GM19372 (cell line): ENCODE measurements at regions not wholly inside any gene's neighbourhood (a gene's known extent, or its start where the extent isn't known, plus 50 kb on each side); places are given as distances from the start of the nearest gene placed in this dataset.
"Not testable (repeated sequence)": the region's sequence is repeated elsewhere in the genome, so short reads cannot be mapped to it uniquely, and the experiment has no call there.

ENCODE experiments used
- ATAC-seq: cut with Tn5 transposase; IDR thresholded peaks from one replicate; pipeline ENCODE4 v1.9.1; 2021; ENCODE audit warnings: mild to moderate bottlenecking, low read depth, moderate library complexity; ENCODE audit not compliant: unreplicated experiment

GRCh38 chr13:22757530-22758120, 423.2 kb upstream of the SGCG start:
- no peak for ATAC-seq

DNA sequence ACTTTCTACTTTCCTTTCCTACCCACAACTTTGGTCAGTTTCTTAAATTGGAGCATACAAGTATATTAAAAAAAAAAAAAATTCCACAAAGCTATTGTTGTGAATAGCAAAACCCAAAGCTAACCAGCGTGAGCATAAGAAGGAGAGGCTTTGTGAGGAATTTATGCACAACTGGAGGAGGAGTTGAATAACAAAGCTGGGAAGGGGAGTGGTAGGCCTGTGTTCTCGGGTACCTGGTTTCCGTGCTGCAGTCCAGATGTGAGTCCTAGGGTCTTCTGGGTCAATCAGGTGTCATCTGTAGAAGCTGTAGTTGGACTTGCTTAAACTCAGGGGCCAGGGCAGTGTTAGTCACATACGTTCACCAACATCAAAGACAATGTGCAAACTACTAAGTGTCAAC, 422.5 kb upstream of the SGCG start:
- no peak for ATAC-seq

- ATAC-seq, result no peak
Measured at GRCh38 chr13:22761709-22762108, 419.1 kb upstream of the SGCG start.

GRCh38 chr13:22765547-22765946, 415.2 kb upstream of the SGCG start:
- no peak for ATAC-seq

DNA sequence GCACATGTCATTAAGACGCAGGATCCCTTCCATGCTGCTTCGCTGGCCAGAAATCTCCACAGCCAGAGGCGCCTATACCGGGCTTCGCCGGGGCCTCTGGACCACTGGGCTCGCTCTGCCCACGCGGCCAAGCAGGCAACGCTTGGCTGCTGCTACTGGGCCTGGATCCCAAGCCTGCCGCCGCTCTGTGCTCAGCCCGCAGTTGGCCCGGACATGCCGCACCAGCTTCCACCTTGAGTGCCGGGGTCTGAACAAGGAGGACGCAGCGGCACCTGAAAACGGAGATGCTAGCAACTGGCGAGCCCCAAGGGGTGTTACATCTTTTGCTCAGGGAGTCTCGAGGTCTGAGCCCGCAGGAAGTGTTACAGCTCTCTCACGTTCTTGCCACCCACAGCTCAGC, 409.9 kb upstream of the SGCG start:
- ATAC-seq, result no peak

DNA sequence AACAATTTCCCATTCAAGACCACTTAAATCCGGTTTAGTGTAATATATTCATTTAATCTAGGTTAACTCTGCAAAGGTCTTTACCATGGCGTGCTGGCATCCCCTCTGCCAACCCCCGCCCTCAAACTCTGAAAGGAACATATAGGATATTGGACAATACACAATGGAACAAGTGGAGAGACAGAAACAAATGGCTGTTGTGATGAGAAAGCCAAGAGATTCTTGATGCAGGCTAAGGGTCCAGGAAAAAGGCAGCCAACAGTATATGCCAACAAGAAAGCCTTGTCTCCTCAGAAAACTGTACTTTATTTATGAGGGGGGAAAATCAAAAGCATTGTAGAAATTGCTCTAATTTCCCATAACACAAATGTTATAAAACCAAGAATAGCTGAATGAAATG, 407.3 kb upstream of the SGCG start:
- no peak for ATAC-seq

DNA sequence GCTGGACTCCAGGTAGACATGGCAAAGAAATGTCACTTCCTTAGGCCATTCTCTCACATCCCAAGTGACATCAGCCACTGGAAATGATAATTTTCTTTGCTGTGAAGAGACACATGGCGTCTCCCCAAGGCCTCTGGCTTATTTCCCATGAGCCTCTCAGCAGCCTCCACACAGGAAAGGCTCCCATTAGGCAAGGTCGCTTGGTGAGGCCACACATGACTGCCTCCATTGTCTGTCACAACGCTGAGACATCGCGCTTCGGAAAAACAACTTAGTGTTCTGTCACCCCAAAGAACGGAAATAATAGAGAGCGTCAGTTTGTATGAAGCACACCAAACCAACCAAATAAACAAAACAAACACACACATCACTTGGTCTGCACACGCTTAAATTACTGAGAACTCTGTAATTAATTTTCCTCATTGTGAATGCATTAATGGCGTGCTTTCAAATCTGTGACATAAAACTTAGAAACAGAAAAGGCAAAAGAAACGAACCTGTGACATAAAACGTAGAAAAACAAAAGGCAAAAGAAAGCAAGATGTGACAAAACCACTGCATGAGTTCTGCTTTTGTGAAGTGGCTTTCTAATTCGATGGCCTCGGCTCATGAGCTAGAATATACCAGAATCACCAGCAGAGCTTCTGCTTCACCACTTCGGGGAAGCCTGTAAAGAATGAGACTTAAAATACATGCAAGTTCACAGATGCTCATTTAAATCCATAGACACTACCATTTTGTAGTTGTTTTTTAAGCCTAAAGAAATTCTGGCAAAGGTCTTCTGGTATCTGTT, 404.2 kb upstream of the SGCG start:
- no peak for ATAC-seq

GRCh38 chr13:22777207-22777606, 403.6 kb upstream of the SGCG start:
- ATAC-seq, result no peak

- ATAC-seq, result no peak
Measured at GRCh38 chr13:22789027-22789593, 391.7 kb upstream of the SGCG start.

DNA sequence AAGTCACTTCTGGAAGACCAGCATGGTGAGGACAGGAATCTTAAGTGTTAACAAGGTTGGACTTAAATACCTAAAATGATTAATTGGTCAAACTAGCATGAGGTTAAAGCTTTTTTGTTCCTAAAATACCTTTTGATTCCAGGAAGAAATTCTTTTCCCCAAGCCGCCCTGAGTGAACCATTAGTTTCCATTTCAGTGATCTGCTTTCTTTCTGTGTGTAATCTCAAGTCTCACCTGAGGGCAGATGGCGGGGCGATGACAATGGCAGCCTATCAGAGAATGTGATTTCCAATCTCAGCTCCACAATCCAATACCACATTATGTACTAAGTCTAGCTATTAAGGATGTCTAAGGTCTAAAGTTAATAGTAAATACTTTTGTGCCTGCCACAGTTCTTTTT, 390.9 kb upstream of the SGCG start:
- no peak for ATAC-seq

GRCh38 chr13:22793598-22794134, 387.1 kb upstream of the SGCG start:
- no peak for ATAC-seq

DNA sequence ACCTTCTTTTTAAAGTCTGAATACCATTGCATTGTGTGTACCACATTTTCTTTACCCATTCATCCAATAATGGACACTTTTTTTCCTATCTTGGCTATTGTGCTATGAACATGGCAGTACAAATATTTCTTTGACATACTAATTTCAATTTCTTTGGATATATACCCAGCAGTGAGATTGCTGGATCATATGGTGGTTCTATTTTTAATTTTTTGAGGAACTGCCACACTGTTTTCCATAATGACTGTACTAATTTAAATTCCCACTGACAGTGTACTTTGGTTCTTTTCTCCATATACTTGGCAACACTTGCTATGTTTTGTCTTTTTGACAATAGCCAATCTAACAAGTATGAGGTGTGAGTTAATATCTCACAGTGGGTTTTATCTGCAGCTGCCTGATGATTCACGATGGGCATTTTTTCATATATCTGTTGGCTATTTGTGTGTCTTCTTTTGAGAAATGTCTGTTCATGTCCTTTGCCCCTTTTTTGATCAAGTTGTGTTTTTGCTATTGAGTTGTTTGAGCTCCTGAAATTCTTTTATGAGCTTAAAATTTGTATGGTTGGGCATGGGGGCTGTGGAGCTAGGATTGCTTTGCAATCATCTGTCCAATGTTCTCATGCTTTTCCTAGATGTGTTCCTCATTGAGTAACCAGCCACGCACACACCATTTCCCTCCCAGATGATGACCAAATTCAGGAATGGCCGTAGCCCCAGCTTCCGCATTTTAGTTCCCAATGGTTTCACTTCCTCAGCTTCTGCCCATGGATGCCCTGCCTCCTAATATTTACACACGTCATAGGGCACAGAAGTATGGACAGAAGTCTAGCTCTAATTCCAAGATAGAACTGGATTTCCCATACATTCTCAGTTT, 380.0 kb upstream of the SGCG start:
- no peak for ATAC-seq

GRCh38 chr13:22801402-22802003, 379.3 kb upstream of the SGCG start:
- no peak for ATAC-seq

DNA sequence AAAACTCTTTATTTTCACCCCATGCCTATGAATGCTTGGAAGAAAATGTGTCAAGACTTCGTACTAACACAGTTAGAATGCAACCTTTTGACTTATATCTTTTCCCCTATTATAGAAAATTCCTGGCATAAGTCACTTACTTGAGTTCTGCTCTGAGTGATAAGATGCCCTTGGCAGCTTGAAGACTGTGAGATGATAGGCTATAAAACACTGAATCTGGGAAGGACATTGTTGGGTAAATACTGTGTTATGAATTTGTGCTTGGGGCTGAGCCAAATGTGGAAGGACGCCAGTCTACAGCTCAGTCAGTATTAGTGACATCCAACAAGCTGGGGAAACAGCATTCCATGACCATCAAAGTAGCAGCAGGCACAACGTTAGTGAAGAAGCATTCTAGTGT, 368.0 kb upstream of the SGCG start:
- no peak for ATAC-seq

DNA sequence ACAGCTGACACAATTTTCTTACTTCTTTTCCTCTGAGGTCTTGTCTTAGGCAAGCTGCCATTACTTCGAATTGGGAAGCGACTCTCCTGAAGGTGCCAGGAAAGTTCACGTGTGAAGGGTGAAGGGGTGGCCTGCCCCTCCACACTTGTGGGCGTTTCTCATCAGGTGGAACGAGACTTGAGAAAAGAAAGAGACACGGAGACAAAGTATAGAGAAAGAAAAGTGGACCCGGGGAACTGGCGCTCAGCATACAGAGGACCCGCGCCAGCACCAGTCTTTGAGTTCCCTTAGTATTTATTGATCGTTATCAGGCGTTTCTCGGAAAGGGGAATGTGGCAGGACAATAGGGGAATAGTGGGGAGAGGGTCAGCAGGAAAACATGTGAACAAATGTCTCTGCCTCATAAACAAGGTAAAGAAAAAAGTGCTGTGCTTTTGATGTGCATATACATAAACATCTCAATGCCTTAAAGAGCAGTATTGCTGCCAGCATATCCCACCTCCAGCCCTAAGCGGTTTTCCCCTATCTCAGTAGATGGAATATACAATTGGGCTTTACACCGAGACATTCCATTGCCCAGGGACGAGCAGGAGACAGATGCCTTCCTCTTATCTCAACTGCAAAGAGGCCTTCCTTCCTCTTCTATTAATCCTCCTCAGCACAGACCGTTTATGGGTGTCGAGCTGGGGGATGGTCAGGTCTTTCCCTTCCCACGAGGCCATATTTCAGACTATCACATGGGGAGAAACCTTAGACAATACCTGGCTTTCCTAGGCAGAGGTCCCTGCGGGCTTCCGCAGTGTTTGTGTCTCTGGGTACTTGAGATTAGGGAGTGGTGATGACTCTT, 367.0 kb upstream of the SGCG start:
- not testable (repeated sequence) for ATAC-seq

DNA sequence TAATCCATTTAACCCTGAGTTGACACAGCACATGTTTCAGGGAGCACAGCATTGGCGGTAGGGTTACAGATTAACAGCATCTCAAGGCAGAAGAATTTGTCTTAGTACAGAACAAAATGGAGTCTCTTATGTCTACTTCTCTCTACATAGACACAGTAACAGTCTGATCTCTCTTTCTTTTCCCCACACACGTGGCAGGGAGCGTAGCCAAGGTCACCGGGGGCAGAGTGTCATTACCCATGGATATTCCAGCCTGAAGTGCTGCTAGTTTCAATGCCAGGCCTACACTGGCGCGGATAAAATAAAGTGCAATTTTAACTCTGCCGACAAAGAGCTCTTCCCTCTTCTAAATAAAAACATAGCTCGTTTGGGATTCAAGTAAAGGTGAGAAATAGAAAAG, 366.3 kb upstream of the SGCG start:
- ATAC-seq, result not testable (repeated sequence)

- no peak for ATAC-seq
Measured at GRCh38 chr13:22821589-22821988, 359.2 kb upstream of the SGCG start.

DNA sequence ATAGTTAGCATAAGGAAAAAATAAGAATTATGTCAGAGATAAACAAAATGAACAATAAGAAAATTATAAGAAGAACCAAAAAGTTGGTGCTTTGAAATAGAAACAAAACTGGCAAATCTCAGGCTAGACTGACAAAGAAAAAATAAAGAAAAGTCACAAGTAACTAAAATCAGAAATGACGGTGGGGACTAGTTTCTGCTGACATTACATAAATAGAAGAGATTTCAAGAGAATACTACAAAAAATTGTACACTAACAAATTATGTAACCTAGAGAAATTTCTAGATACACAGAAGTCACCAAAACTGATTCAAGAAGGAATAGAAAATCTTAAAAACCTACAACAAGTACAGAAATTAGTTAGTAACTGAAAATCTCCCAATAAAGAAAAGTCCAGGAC, 355.6 kb upstream of the SGCG start:
- no peak for ATAC-seq

GRCh38 chr13:22828081-22828480, 352.7 kb upstream of the SGCG start:
- ATAC-seq, result no peak

- no peak for ATAC-seq
Measured at GRCh38 chr13:22836475-22836874, 344.3 kb upstream of the SGCG start.
